Endothelial cell of umbilical vein (primary cell): ENCODE measurements at regions not wholly inside any gene's neighbourhood (a gene's known extent, or its start where the extent isn't known, plus 50 kb on each side); places are given as distances from the start of the nearest gene placed in this dataset.

Source experiments
- BruUV-seq: library from RNA; stranded (reverse); fragments of 400-500 nt; replicated peaks from 2 replicates; lab custom pipeline; 2021; lab: Mats Ljungman, UMichigan
- CTCF ChIA-PET: fragments of 300-600, 350-600 bp; sonication (Branson Sonifier 250); formaldehyde crosslinking; loops from one replicate; lab custom pipeline; 2021; ENCODE audit warnings: antibody characterized with exemption, inconsistent platforms; lab: Charles Lee
- POLR2A ChIA-PET: fragments of 300-600, 350-600 bp; sonication (Branson Sonifier 250); formaldehyde crosslinking; loops from one replicate; lab custom pipeline; 2021; ENCODE audit warnings: antibody characterized with exemption, inconsistent platforms; lab: Charles Lee
- DNase-seq: peaks from one replicate; pipeline ENCODE4 v3.0.0-alpha.2; 2011; ENCODE audit warnings: low read depth, low spot score
- FAIRE-seq: peaks from 2 replicates; lab custom pipeline; 2011; peaks lifted over from hg19 to GRCh38; lab: Jason Lieb, UNC
- H2AFZ ChIP-seq: 2 replicates; pipeline ENCODE4 v1.6.0; 2012; ENCODE audit warnings: low read depth, low read length, control low read depth, inconsistent platforms
- H3K27ac ChIP-seq: 2 replicates; pipeline ENCODE4 v1.5.1; 2011; ENCODE audit warnings: low read depth, mild to moderate bottlenecking, control low read depth, low read length, moderate library complexity; ENCODE audit not compliant: insufficient read depth
- H3K27me3 ChIP-seq, 2 experiments: 2 replicates each; pipeline versions ENCODE4 v1.6.0 to v1.6.1; 2011; ENCODE audit warnings: low read length in 2 of 2, mixed read lengths in 1 of 2; ENCODE audit not compliant: control insufficient read depth in 2 of 2, insufficient read depth in 2 of 2
- H3K36me3 ChIP-seq, 2 experiments: 2 replicates in 1 of 2; 3 replicates in 1 of 2; pipeline ENCODE4 v1.5.1; 2011; ENCODE audit warnings: low read length in 2 of 2, mild to moderate bottlenecking in 1 of 2, moderate library complexity in 1 of 2; ENCODE audit not compliant: control insufficient read depth in 2 of 2, insufficient read depth in 2 of 2; ENCODE audit errors: extremely low read depth in 1 of 2
- H3K4me1 ChIP-seq: 3 replicates; pipeline ENCODE4 v1.5.1; 2011; ENCODE audit warnings: mild to moderate bottlenecking, low read length; ENCODE audit not compliant: control insufficient read depth, insufficient read depth; ENCODE audit errors: extremely low read depth
- H3K4me2 ChIP-seq: 2 replicates; pipeline ENCODE4 v1.6.1; 2011; ENCODE audit warnings: low read length, control low read depth, mixed read lengths; ENCODE audit not compliant: insufficient read depth
- H3K4me3 ChIP-seq, 3 experiments: fragments of 200-600 bp in 1 of 3; sonication (generic), shearing (Covaris generic) in 1 of 3; replicated peaks in 1 of 3; 2 replicates each; pipeline ENCODE4 v1.5.1; 2011 to 2016; ENCODE audit warnings: control low read depth in 3 of 3, low read length in 3 of 3, mild to moderate bottlenecking in 2 of 3, inconsistent platforms in 1 of 3, low read depth in 1 of 3, moderate library complexity in 1 of 3; ENCODE audit not compliant: insufficient read depth in 1 of 3
- H3K79me2 ChIP-seq: 2 replicates; pipeline ENCODE4 v1.6.0; 2012; ENCODE audit warnings: low read length, inconsistent platforms; ENCODE audit not compliant: control insufficient read depth, insufficient read depth
- H3K9ac ChIP-seq: replicated peaks from 2 replicates; pipeline ENCODE3; 2011; ENCODE audit warnings: low read length, control low read depth; ENCODE audit not compliant: insufficient read depth; ENCODE audit errors: extremely low read depth
- H3K9me1 ChIP-seq: replicated peaks from 3 replicates; pipeline ENCODE4 v1.6.0; 2011; ENCODE audit warnings: mild to moderate bottlenecking, low read length; ENCODE audit not compliant: control insufficient read depth, insufficient read depth; ENCODE audit errors: extremely low read depth
- H3K9me3 ChIP-seq: replicated peaks from 2 replicates; pipeline ENCODE4 v1.5.1; 2012; ENCODE audit warnings: low read length, inconsistent platforms; ENCODE audit not compliant: control insufficient read depth, insufficient read depth
- H4K20me1 ChIP-seq: replicated peaks from 2 replicates; pipeline ENCODE3; 2011; ENCODE audit warnings: mild to moderate bottlenecking, low read length; ENCODE audit not compliant: control insufficient read depth, insufficient read depth; ENCODE audit errors: extremely low read depth
- CTCF ChIP-seq, 2 donors: IDR thresholded peaks; 1 replicate in 1 of 2; 2 replicates in 1 of 2; pipeline ENCODE4 v1.5.1; 2011; ENCODE audit warnings: low read length in 2 of 2, mild to moderate bottlenecking in 2 of 2, moderate library complexity in 2 of 2, control low read depth in 1 of 2, inconsistent platforms in 1 of 2, low read depth in 1 of 2; ENCODE audit not compliant: insufficient read depth in 1 of 2; ENCODE audit errors: extremely low read depth in 1 of 2
- EZH2 ChIP-seq: IDR thresholded peaks from 2 replicates; pipeline ENCODE4 v1.6.1; 2012; ENCODE audit warnings: borderline replicate concordance, low read depth, mild to moderate bottlenecking, moderate library complexity, low read length, inconsistent platforms; ENCODE audit not compliant: severe bottlenecking
- FOS ChIP-seq: IDR thresholded peaks from 2 replicates; pipeline ENCODE4 v1.6.1; 2011; ENCODE audit warnings: mild to moderate bottlenecking, low read length, moderate library complexity, borderline replicate concordance; ENCODE audit not compliant: insufficient read depth
- GATA2 ChIP-seq: IDR thresholded peaks from 2 replicates; pipeline ENCODE4 v1.7.0; 2011; ENCODE audit warnings: low read depth, mild to moderate bottlenecking, moderate library complexity, mixed read lengths, low read length; ENCODE audit not compliant: insufficient read length, insufficient read depth
- JUN ChIP-seq: IDR thresholded peaks from 2 replicates; pipeline ENCODE4 v1.6.1; 2011; ENCODE audit warnings: borderline replicate concordance, low read depth; ENCODE audit not compliant: insufficient read length, insufficient read depth
- MAX ChIP-seq: IDR thresholded peaks from 2 replicates; pipeline ENCODE4 v1.6.1; 2011; ENCODE audit not compliant: insufficient read depth, insufficient read length
- MYC ChIP-seq: IDR thresholded peaks from one replicate; pipeline ENCODE4 v1.6.1; 2011; ENCODE audit warnings: mild to moderate bottlenecking, low read depth, low read length
- POLR2A ChIP-seq: IDR thresholded peaks from 2 replicates; pipeline ENCODE4 v1.6.1; 2012; ENCODE audit warnings: low read depth, mild to moderate bottlenecking, control low read depth, low read length
- POLR2AphosphoS5 ChIP-seq: IDR thresholded peaks from 2 replicates; pipeline ENCODE4 v1.6.1; 2012; ENCODE audit warnings: low read depth, mild to moderate bottlenecking, control low read depth, low read length, moderate library complexity; ENCODE audit not compliant: insufficient read depth
- dilution Hi-C: fragments of 300-500 bp; cut with MboI; formaldehyde crosslinking; loops from one replicate; pipeline ENCODE4 v1.15.0; 2019; ENCODE audit warnings: low sequenced_read_pairs; ENCODE audit not compliant: extremely low pct_ligation_motif_present
- intact Hi-C: fragments of 100-400 bp; cut with micrococcal nuclease; formaldehyde crosslinking; loops from one replicate; pipeline ENCODE4 v1.10.0; 2022

- FAIRE-seq: no peak
- H3K9me1 ChIP-seq: no peaks in the 10 kb centered on the region
- H3K27me3 ChIP-seq: no peaks in the 10 kb centered on the region
Observed at GRCh38 chr20:22324505-22324904, 259.9 kb downstream of the FOXA2 start.

More at GRCh38 chr20:22324505-22324904, 259.9 kb downstream of the FOXA2 start:
- no TSS peak for BruUV-seq
- Histone ChIP-seq H3K4me1 (no peaks in the 10 kb centered on the region), H2AFZ (no peak overlapping the region), H3K79me2 (no peaks in the 10 kb centered on the region), H3K4me2 (no peak overlapping the region), H4K20me1 (no peaks in the 10 kb centered on the region), H3K9me3 (no peaks in the 10 kb centered on the region), H3K9ac (no peak overlapping the region), H3K27ac (no peak overlapping the region), H3K36me3 (no peaks in the 10 kb centered on the region), H3K4me3 (no peak overlapping the region)
- DNase-seq: no peak
- dilution Hi-C loops (no loop called here), intact Hi-C loops (no loop called here)
- POLR2A ChIA-PET: no interaction called here
- CTCF ChIA-PET: no interaction called here
- no peak for TF ChIP-seq EZH2
- no peak for TF ChIP-seq GATA2
- TF ChIP-seq POLR2AphosphoS5: no peak
- TF ChIP-seq POLR2A: no peak
- no peak for TF ChIP-seq FOS
- no peak for TF ChIP-seq JUN
- no peak for TF ChIP-seq CTCF (IDR thresholded peaks at IDR 0.05; ENCODE audit: extremely low read depth in 1 of 2, insufficient read depth in 1 of 2, low read depth in 1 of 2, low read length in 2 of 2)
- no peak for TF ChIP-seq MYC
- TF ChIP-seq MAX: no peak
